Right renal cortex interstitium (tissue), 3 donors: ENCODE measurements at regions not wholly inside any gene's neighbourhood (a gene's known extent, or its start where the extent isn't known, plus 50 kb on each side); places are given as distances from the start of the nearest gene placed in this dataset.

Experiments used
- DNase-seq, 3 donors: peaks; one replicate each; pipeline ENCODE4 v3.0.0-alpha.2; 2013; ENCODE audit warnings: low read depth in 3 of 3, low spot score in 2 of 3

DNA sequence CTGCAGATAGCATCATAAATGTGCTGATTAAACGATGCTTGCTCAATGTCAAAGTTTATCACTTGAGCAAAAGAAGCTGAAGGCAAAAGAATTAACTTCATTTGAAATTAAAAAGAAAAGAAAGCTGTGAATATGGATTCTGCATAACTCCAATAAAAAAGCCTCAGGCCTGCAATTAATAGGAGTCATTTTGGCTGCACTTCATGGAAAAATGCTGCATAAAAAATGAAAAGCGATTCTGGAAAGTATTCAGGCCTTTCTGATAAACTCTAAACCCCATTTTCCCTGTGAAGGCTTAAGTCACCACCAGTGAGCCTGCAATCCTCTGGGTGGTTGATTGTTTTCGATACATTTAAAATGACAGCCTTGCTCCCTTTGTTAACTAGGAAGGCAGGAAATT, 1793.4 kb downstream of the SUCLG1 start:
- DNase-seq, result no peak

DNA sequence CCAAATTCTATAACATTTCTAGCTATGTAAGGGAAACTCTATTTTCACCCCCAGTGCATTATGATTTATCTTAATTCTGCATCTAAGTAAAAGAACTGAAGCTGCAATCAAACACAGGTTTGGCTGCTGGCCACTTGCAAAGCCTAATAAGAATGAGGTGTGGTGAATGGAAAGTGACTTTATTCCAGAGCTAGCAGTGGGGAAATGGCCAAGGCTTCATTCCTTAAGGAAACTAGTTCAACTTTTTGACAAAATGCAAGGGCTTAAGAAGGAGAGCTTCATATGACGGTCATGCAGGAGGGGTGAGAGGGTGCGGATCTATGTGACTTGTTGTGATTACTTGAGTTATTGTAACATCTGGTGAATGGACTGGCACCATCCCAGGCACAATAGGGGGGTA, 1802.0 kb downstream of the SUCLG1 start:
- no peak for DNase-seq

- no peak for DNase-seq
Measured at GRCh38 chr2:82656420-82656819, 1802.7 kb downstream of the SUCLG1 start.

- no peak for DNase-seq
Measured at GRCh38 chr2:82652117-82652516, 1807.0 kb downstream of the SUCLG1 start.

DNA sequence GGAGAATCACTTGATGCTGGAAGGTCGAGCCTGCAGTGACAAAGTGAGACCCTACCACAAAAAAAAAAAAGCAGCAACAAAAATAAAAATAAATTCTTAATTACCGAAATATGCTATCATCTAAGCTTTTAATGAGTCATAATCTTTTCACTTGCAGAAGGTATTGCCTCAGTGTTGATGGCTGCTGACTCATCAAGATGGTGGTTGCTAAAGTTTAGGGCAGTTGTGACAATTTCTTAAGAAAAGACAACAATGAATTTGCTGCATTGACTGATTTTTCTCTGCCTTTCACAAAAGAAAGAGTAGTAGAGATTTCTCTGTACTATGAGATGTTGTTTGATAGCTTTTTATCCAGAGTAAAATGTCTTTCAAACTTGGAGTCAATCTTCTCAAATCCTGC, 1809.0 kb downstream of the SUCLG1 start:
- no peak for DNase-seq

DNA sequence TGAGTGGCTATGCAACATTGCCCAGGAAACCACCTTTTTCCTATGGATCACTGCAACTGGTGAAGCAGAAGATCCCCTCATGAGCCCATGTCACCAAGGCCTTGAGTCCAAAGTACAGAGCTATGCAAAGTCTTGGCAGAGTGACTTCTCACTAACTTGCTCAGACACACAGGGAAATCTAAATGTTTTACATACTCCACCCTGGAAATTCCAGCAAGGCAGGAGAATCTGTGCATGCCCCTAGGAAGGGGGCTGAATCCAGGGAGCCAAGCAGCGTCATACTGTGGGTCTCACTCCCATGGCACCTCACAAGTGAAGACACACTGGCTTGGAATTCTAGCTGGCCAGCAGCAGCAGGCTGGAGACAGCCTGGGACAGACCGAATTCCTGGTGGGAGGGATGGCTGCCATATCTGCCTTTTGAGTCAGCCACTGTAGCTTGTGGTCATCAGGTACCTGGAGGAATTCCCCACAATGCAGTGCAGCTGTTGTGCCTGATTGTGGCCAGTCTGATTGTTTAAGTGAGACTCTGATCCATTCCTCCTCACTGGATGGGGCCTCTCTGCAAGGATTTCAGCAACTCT, 1817.4 kb downstream of the SUCLG1 start:
- no peak for DNase-seq

DNA sequence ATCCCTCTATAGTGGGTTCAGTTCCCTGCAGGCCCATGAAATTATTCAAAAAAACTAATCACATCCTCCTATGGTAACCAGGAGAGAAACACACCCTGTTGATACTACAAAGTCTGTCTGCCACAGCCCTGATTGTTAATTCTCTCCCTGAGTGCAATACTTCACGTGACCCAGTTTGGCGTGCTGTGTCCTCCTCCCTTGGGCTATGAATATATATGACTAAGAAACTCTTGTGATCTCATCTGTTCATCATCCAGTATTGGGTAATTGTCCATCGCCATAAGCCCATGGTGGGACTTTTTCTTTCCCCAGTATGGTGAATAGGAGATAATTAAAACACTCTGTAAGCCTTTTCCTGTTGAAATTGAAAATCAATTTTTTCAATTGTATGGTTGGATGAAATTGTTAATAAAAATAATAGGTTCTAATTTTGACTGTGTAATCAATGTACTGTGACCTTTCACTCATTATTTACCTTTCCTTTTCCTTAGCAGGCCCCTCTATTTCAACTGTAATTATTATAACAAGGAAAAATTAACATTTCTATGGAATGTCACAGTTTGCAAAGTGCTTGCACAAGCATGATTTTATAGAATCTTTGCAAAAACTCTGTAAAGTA, 1822.6 kb downstream of the SUCLG1 start:
- no peak for DNase-seq

DNA sequence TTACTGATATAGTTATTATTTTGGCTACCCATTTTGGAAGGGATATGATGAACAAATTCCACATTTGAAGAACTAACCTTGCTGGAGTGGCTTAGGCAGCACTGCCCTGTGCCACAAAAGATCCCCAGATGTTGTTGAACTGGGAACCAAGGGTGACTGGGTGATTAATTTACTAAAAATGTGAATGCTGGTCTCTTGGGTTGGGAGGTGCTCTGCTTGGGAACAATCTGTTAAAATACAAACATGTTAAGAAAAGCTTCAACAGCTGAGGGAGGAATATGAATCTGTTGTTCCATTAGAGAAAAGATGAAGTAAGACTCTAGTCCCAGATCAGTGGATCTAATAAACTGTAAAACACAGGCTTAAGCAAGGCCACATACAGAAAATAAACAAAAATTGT, 1860.1 kb downstream of the SUCLG1 start:
- no peak for DNase-seq

DNA sequence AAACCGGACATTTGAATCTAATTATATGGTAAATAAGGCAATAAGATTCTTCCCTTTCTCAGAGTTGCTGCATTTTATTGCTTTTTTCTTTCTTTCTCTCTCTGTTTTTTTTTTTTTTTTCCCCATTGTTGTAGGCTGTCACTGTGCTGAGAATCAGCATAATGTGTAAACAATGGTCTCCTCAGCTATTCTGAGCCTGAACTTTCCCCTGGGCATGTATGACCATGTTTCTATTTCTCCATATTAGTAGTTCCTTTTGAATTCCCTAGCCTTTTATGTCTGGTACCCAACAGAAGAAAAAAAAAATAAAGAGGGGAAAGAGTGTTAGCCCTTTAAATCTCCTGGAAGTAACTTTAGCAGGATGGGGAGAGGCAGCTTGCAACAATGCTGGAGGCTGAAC, 1862.5 kb downstream of the SUCLG1 start:
- no peak for DNase-seq

- no peak for DNase-seq
Measured at GRCh38 chr2:82591718-82592117, 1867.4 kb downstream of the SUCLG1 start.

DNA sequence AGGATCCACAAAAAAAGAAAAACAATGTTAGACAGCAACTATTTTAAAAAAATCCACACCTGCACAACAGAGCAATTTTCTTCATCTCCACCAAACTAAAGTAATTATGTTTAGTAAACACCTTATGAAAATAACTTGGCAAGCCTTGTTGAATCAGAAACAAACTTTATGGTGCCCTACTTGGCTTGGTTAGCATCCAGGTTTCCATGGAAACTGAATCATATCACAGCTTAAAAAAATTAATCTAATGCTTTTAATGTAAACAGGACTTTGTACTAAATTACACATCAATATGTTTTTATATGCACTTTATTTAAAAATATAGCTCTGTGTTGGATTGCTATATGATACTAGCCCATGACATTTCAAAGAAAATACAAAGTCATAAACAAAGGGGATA, 1882.4 kb downstream of the SUCLG1 start:
- no peak for DNase-seq

- no peak for DNase-seq
Measured at GRCh38 chr2:82539280-82539621, 1919.8 kb downstream of the SUCLG1 start.

GRCh38 chr2:82538590-82539279, 1920.3 kb downstream of the SUCLG1 start:
- no peak for DNase-seq

GRCh38 chr2:82528288-82528687, 1930.8 kb downstream of the SUCLG1 start:
- no peak for DNase-seq

DNA sequence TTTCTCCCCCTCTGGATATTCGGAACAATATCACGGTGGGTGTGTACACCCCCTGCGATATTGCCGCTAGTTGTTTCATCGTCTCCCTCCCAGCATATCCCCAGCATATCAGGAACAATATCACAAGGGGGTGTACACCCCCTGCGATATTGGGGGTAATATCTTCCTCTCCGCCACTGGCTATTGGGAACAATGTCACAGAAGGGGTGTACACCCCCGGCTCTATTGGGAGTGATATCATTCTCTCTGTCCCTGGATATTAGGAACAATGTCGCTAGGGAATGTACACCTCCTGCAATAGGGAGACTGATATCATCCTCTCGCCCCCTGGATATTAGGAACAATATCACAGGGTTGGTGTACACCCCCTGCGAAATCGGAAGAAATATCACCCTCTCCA, 1932.0 kb downstream of the SUCLG1 start:
- DNase-seq, result no peak

DNA sequence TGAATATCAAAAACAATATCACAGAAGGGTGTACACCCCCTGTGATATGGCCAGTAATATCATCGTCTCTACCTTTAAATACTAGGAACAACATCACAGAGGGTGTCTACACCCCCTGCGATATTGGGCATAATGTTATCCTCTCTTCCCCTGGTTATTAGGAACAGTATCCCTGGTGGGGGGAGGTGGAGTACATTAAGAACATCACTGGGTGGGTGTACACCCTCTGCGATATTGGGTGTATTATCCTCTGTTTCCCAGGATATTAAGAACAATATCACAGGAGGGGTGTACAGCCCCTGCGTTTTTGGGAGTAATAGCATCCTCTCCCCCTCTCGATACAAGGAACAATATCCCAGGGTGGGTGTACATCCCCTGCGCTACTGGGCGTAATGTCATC, 1932.8 kb downstream of the SUCLG1 start:
- no peak for DNase-seq

DNA sequence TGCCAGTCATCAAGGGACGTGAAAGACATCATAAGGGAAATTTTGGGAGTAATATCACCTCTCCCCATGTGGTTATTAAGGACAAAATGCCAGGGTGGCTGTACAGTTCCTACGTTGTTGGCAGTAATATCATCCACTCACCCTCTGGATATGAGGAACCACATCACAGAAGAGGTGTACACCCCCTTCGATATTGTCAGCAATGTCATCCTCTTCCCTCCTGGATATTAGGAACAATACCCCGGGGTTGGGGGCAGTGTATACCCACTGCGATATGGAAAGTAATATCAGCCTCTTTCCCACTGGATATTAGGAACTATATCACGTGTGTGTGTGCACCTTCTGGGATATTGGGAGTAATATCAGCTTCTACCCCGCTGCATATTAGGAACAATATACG, 1933.3 kb downstream of the SUCLG1 start:
- no peak for DNase-seq

GRCh38 chr2:82524826-82525225, 1934.3 kb downstream of the SUCLG1 start:
- DNase-seq, result no peak

- no peak for DNase-seq
Measured at GRCh38 chr2:82511894-82512293, 1947.2 kb downstream of the SUCLG1 start.

DNA sequence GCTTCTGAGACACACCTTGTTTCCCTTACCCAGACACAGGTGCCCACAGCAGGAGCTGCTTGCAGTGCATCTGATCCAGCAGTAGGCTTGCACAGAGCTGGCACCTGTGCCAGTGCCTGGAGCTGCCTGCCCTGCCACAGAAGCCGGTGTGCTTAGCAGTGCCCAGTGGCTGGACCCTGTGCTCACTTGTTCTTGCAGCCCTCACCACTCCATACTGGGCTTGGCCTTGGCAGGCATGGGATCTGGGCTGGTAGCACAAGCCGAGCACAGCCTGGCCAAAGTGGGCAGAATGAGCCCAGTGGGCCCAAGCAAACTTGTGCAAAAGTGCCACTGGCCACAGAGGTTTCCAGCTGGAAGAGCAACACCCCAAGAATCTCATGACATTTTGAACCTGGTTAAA, 1950.4 kb downstream of the SUCLG1 start:
- no peak for DNase-seq

- no peak for DNase-seq
Measured at GRCh38 chr2:82507657-82508056, 1951.4 kb downstream of the SUCLG1 start.

- no peak for DNase-seq
Measured at GRCh38 chr2:82501217-82501616, 1957.9 kb downstream of the SUCLG1 start.
